HG02798 (cell line): ENCODE measurements at regions not wholly inside any gene's neighbourhood (a gene's known extent, or its start where the extent isn't known, plus 50 kb on each side); places are given as distances from the start of the nearest gene placed in this dataset.
"Not testable (repeated sequence)": the region's sequence is repeated elsewhere in the genome, so short reads cannot be mapped to it uniquely, and the experiment has no call there.

Source experiments
- ATAC-seq: cut with Tn5 transposase; IDR thresholded peaks from one replicate; pipeline ENCODE4 v1.9.1; 2021; ENCODE audit warnings: mild to moderate bottlenecking; ENCODE audit not compliant: unreplicated experiment, poor library complexity

DNA sequence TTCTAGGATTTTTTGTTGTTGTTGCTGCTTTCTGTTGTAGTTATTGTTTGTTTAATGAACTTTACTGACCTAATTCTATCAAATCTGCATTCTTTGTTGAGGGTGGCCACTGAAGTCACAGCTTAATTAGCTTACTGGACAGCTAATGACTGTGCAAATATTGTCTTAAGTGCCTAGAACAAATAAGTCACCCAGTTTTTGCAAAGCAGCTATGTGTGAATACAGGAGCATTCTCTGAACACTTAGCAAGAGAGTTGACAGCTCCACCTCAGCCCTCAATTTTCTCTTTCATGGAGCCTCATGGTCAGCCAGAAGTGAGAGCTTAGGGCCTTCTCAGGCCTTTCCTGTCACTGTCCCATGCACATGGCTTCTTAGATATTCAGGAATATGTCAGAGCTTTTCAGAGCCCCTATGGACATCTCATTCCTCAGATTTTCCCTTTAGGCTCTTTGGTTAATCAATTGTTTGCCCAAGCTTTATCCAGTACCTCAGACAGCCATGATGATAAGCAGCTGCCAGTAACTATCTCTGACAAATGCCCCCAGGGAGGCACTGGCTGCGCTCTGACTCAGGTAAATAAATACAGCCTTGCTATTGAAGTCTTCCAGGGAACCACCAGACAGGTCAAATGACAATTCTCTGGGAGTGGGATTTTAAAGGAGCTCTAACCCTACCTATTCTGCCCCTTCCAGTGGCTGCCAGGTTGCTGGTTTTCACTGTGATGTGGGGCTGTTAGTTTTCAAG is 241.4 kb upstream of the IL12B start:
- ATAC-seq = no peak

DNA sequence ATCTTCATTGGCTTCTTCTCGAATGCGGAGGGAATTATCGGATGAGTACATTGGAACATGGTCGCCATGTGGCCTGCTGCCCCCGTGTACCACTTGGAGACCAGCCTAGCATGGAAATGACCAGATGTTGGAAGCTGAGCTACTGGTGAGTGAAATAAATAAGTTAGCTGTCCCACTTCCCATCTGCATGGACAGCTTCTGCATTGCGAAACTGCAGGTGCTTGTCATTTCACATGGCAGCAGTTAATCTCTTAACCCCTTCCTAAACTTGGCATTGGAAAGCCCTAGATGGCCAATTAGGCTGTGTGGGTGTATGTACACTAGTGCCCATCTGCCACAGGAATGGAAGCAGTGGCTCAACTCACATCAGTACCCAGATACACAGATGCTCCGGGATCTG is 246.6 kb upstream of the IL12B start:
- ATAC-seq = no peak

- ATAC-seq = no peak
Observed at GRCh38 chr5:159581502-159582249, 251.4 kb upstream of the IL12B start.

DNA sequence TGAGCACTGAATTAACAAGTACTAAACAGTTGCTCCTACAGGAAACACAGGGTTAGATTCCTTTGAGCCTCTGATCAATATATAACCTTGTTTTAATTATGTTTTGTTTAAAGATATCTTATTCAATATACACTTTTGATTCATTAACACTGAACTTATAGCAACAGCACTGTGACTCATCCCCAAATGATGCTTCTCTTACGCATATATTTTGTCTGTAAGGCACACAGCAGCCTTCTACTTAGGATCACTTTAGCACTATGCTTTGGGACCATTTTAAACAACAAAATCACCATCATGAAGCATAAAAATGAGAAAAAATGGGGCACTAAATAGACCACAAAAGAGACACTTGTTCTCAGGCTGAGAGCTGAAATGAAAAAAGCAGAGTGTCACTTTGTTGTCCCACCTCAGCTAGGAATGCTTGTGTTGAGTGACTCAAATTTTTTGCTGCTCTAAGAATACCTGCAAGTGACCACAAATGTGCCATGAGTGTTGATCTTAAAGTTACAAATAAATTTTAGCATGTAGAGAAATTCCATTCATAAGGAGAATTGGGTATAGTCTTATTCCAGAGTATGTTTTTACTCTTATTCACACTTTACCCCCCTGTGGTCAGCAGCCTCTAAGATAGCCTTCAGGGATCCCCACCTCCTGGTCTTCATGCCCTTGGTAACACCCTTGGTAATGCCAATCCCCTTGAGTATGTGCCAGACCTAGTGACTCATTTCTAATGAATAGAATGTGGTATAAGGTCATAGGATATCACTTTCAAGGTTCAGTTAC is 252.7 kb upstream of the IL12B start:
- no peak for ATAC-seq

DNA sequence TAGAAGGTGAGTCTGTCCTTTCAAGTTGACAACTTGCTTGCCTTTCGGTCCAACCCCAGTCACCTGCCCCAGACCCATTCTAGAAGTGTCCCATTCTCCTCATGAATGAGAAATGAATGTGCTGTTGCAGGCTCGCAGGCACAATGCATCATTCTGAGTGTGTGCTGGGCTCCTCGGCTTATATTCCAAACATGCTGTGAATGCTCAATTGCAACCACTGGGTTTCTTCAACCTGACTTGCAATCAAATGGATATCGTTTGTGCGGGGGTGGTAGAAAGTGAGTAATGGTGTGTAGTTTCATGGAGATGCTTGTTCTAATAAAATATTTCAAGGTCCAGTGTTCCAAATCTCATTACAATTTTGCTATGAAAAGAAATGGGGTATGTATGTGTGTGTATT is 256.6 kb upstream of the IL12B start:
- no peak for ATAC-seq

DNA sequence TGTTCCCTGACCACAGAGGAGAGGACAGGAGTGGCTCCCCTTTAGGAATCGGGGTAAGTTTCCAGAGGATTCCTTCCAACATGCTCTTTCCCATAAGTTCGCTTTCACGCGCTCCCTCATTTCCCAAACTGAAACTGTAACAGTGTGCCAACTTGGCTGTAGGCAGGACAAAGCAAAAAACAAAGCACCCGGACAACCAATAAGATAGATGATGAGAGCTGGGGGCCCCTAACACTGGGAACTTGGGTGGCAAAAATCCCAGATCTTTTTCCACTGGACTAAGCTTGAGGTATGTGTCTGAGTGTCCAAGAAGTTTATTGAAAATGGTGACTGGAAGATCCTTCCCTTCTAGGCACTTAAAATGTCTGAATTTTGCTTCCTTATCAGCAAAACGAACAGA is 258.7 kb upstream of the IL12B start:
- ATAC-seq = no peak

DNA sequence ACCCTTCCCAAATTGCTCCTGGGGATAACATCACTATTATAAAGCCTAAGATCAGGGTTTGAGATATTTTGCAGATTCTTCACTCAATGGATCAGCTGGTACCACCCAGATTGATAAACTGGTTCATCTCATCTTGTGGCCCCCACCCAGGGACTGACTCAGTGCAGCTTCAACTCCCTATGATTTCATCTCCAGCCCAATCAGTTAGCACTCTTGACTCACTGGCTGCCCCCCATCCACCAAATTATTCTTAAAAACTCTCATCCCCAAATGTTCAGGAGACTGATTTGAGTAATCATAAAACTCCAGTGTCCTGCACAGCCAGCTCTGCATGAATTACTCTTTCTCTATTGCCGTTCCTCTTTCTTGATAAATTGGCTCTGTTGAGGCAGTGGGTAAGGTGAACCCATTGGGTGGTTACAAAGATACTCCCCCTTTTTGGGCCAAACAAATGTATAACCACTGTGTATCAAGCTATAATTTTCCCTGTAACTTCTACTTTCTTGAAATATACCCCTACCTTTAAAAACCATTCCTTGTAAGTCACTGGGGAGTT is 263.3 kb upstream of the IL12B start:
- ATAC-seq = no peak

DNA sequence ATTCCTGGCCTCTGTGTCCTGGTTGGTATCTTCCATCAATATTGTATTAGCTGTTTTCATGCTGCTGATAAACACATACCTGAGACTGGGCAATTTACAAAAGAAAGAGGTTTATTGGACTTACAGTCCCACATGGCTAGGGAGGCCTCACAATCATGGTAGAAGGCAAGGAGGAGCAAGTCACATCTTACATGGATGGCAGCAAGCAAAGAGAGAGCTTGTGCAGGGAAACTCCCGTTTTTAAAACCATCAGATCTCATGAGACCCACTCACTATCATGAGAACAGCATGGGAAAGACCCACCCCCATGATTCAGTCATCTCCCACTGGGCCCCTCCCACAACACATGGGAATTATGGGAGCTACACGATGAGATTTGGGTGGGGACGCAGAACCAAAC is 265.3 kb upstream of the IL12B start:
- ATAC-seq = not testable (repeated sequence)

- ATAC-seq = no peak
Observed at GRCh38 chr5:159601216-159601615, 270.9 kb upstream of the IL12B start.

DNA sequence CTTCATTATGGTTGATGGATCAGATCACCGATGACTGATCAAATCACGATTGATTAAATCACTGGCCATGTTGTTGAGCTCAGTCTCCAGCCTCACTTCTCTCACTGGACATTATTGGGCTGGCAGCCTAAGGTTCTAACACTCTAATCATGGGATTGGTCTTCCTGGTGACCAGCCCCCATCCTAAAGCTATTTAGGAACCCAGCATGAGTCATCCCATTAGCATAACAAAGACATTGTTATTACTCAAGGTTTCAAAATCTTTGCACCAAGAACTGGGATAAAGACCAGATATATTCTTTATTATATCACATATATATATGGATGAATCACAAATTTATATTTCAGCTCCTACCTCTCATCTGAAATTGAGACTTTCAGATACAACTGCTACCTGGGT is 272.1 kb upstream of the IL12B start:
- ATAC-seq = no peak

GRCh38 chr5:159605585-159605984 is 275.3 kb upstream of the IL12B start:
- no peak for ATAC-seq

- ATAC-seq = no peak
Observed at GRCh38 chr5:159609359-159609758, 279.1 kb upstream of the IL12B start.

DNA sequence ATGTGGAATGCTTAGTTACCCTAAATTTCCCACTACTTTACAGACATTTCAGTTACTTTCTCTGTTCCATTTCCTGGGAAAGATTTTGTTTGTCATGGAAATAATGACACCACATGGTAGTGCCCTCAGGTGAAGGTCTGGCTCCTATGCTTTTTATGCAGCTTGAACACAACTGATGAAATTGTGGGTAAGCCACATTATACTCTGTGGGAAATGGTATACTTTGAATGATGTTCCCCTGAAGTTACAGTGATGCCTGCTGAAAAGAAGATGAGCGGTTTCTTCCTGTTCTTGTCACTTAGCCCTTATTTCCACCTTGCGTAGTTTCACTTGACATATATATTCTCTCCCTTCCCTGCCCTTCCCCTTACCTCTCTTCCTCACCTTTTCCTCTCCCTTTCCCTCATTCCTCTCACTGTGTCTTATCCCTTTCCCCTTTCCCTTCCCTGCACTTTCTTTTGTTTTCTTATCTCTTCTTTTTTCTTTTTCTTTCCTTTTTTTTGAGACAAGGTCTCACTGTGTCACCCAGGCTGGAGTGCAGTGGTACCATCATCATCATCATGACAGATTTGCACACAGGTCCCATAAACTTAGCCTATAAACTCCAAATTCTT is 280.8 kb upstream of the IL12B start:
- no peak for ATAC-seq

DNA sequence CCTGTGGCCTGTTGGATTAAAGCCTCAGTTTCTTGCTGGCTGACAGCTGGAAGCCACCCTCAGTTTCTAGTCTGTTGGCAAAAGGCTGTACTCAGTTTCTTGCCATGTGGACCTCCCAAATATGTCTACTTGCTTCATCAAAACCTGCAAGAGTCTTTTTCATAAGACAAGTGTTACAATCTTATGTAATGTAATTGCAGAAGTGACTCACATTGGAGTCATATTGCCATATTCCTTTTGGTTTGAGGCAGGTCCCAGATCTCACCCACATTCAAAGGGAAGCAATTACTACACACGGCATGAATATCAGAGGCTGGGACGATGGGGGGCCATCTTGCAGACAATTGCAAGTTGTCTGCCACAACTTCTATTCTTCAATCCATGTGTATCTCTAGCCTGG is 286.7 kb upstream of the IL12B start:
- ATAC-seq = no peak

DNA sequence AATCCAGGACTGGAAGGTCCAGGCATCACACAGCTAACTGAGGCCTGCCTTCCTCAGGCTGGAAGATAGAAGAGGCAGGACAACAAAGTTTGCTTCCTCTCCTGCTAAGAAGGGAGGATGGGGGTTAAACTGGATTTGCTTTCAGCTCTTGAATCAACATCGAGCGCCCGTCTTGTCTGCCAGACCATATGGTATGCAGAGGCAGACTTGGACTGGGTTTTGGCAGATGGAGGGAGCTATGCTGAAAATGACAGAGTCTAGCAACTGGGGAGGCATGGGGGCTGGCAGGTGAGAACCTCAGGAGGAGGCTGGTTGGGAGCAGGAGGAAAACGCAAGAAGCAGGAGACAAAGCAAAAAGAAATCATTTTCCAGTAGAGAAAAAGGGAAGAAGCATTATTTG is 289.5 kb upstream of the IL12B start:
- ATAC-seq = no peak

DNA sequence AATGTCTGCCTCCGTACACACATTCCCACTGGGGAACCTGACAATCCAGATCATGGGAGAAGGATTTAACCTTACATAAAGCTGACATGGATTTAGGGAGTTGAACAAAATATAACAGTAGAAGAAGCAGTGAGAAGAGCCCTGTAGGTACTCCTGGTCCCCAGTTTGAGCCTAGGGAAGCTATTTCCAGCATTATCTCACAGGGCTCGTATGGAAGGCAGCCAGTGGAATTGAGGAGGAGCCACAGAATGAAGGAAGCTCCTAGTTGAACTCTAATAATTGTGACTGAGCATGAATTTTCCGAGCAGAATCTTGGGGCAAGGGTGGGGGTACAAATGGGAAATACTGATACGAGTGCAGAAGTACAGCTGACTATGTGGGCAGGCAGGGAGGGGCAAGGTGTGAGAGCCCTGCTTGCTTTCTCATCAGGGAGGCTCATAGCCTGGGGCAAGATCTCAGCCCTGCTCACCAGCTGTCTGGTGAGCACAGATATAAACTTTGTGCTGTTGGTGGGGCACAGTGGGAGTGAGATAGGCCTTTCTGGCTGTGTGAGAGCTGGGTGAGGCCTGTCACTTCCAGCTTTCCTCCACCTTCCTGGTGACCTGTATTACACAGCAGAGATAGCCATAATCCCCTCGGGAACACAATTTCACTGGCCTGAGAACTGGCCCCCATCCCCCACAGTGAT is 290.7 kb upstream of the IL12B start:
- no peak for ATAC-seq

- peak; percentile 44 for ATAC-seq
Observed at GRCh38 chr5:159628703-159629102, 287.6 kb upstream of the ADRA1B start.

DNA sequence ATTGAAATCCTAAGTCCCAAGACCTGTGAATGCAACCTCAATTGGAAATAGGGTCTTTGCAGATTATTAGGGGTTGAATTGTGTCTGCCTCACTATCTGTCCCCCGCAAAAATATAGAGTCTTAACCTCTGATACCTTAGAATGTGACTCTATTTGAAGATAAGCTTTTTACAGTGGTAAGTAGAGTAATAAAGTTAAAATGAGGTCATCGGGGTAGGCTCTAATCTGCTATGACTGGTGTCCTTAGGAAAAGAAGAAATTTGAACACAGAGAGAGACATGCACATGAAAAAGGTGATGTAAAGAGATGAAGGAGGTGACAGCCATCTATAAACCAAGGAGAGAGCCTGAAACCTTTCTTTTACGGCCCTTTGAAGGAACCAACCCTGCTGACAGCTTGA is 287.1 kb upstream of the ADRA1B start:
- ATAC-seq = no peak

DNA sequence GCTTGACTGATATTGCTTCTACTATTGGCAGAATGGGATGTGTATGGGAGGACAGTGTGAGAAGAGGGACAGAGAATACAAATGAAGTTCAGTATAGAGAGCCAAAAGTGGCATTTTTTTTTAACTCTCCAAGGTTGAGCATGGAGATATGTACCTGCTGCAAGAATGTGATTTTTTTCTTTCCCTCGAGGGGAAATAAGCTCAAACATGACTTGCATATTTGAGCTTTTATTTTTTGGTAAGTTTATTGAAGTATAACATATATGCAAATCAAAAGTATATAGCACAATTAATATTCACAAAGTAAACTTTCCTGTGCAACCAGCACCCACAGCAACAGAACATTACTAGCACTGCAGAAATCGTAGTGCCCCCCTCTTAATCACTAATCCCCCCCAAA is 285.7 kb upstream of the ADRA1B start:
- no peak for ATAC-seq

DNA sequence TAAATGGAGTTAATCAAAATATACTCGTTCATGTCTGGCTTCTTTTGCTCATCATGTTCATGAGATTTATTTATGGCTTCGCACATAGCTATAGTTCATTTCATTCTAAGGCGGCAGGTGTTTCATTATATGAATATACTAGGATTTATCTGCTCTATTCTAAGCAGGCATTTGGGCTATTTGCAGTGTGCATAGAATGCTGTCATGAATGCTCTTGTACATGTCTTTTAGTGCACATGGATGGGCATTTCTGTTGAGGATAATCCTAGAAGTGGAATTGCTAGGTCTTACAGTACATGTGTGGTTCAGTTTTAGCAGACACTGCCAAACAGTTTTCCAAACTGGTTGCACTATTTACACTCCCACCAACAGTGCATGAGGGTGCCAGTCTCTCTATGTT is 285.3 kb upstream of the ADRA1B start:
- ATAC-seq = no peak
